ENCODE measurements at regions not wholly inside any gene's neighbourhood (a gene's known extent, or its start where the extent isn't known, plus 50 kb on each side); places are given as distances from the start of the nearest gene placed in this dataset.

- no peak overlapping the region for H3K4me3 ChIP-seq
- no peak overlapping the region for H3K27ac ChIP-seq
- H3K4me1 ChIP-seq, result no peaks in the 10 kb centered on the region
- H3K79me2 ChIP-seq (ENCODE audit: low read depth), result no peaks in the 10 kb centered on the region
- TF ChIP-seq EZH2phosphoT487 (IDR thresholded peaks at IDR 0.05), result no peak
- TF ChIP-seq, protein P1, sequence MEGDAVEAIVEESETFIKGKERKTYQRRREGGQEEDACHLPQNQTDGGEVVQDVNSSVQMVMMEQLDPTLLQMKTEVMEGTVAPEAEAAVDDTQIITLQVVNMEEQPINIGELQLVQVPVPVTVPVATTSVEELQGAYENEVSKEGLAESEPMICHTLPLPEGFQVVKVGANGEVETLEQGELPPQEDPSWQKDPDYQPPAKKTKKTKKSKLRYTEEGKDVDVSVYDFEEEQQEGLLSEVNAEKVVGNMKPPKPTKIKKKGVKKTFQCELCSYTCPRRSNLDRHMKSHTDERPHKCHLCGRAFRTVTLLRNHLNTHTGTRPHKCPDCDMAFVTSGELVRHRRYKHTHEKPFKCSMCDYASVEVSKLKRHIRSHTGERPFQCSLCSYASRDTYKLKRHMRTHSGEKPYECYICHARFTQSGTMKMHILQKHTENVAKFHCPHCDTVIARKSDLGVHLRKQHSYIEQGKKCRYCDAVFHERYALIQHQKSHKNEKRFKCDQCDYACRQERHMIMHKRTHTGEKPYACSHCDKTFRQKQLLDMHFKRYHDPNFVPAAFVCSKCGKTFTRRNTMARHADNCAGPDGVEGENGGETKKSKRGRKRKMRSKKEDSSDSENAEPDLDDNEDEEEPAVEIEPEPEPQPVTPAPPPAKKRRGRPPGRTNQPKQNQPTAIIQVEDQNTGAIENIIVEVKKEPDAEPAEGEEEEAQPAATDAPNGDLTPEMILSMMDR (IDR thresholded peaks at IDR 0.05), result no peak
- TF ChIP-seq EZH2 (IDR thresholded peaks at IDR 0.05), result no peak
- H3K4me1 Mint-ChIP-seq, result no peaks in the 10 kb centered on the region
- H3K4me2 ChIP-seq, result no peak overlapping the region
- no peak overlapping the region for H3K9ac ChIP-seq
- H3F3A ChIP-seq (ENCODE audit: low read depth), result no peaks in the 10 kb centered on the region
- no peaks in the 10 kb centered on the region for H3K36me3 ChIP-seq
- no peaks in the 10 kb centered on the region for H4K20me1 ChIP-seq (ENCODE audit: low read depth)
- no peak overlapping the region for H3K27ac Mint-ChIP-seq
- H3K4me3 Mint-ChIP-seq, result no peak overlapping the region
- H3K27me3 Mint-ChIP-seq (ENCODE audit: insufficient read depth, low read depth), result no peaks in the 10 kb centered on the region
- H3K36me3 Mint-ChIP-seq, result peaks cover 6% of the 10 kb centered on the region
- H3K9me3 ChIP-seq (ENCODE audit: low read depth), result no peaks in the 10 kb centered on the region
- H2AFZ ChIP-seq (replicated peaks), result no peak overlapping the region
- H3K27me3 ChIP-seq, result no peaks in the 10 kb centered on the region
- DNase-seq (ENCODE audit: low spot score), result no peak
- no peaks in the 10 kb centered on the region for H3K9me3 Mint-ChIP-seq
Observed at GRCh38 chr2:143964891-143965290, 555.0 kb downstream of the ZEB2 start.

- Histone ChIP-seq H3K4me2 (no peak overlapping the region), H3K9me3 (ENCODE audit: low read depth) (no peaks in the 10 kb centered on the region), H3K27ac (no peak overlapping the region), H3K9ac (no peak overlapping the region), H3K4me1 (peaks cover 9% of the 10 kb centered on the region), H2AFZ (replicated peaks) (no peak overlapping the region), H3K36me3 (no peaks in the 10 kb centered on the region), H3F3A (ENCODE audit: low read depth) (no peaks in the 10 kb centered on the region), H3K4me3 (no peak overlapping the region), H4K20me1 (ENCODE audit: low read depth) (no peaks in the 10 kb centered on the region), H3K27me3 (no peaks in the 10 kb centered on the region), H3K79me2 (ENCODE audit: low read depth) (no peaks in the 10 kb centered on the region)
- Mint-ChIP-seq H3K27ac (no peak overlapping the region), H3K27me3 (ENCODE audit: insufficient read depth, low read depth) (no peaks in the 10 kb centered on the region), H3K4me3 (no peak overlapping the region), H3K4me1 (peaks cover 4% of the 10 kb centered on the region), H3K36me3 (peaks cover 6% of the 10 kb centered on the region), H3K9me3 (no peaks in the 10 kb centered on the region)
- DNase-seq (ENCODE audit: low spot score), result no peak
- TF ChIP-seq EZH2 (IDR thresholded peaks at IDR 0.05), result no peak
- no peak for TF ChIP-seq EZH2phosphoT487 (IDR thresholded peaks at IDR 0.05)
- TF ChIP-seq, protein P1 (IDR thresholded peaks at IDR 0.05), result no peak
Observed at GRCh38 chr2:143960177-143960576, 559.7 kb downstream of the ZEB2 start.

GRCh38 chr2:143957321-143957720 is 562.6 kb downstream of the ZEB2 start:
- Histone ChIP-seq H4K20me1 (ENCODE audit: low read depth) (no peaks in the 10 kb centered on the region), H3F3A (ENCODE audit: low read depth) (no peaks in the 10 kb centered on the region), H2AFZ (replicated peaks) (no peak overlapping the region), H3K9me3 (ENCODE audit: low read depth) (no peaks in the 10 kb centered on the region), H3K27me3 (no peaks in the 10 kb centered on the region), H3K36me3 (no peaks in the 10 kb centered on the region), H3K4me3 (no peak overlapping the region), H3K79me2 (ENCODE audit: low read depth) (no peaks in the 10 kb centered on the region), H3K4me1 (peaks cover 18% of the 10 kb centered on the region), H3K4me2 (no peak overlapping the region), H3K9ac (no peak overlapping the region), H3K27ac (no peak overlapping the region)
- no peak overlapping the region for H3K4me3 Mint-ChIP-seq
- peaks cover 6% of the 10 kb centered on the region for H3K36me3 Mint-ChIP-seq
- no peaks in the 10 kb centered on the region for H3K27me3 Mint-ChIP-seq (ENCODE audit: insufficient read depth, low read depth)
- DNase-seq (ENCODE audit: low spot score), result no peak
- no peak overlapping the region for H3K27ac Mint-ChIP-seq
- no peaks in the 10 kb centered on the region for H3K9me3 Mint-ChIP-seq
- peaks cover 4% of the 10 kb centered on the region for H3K4me1 Mint-ChIP-seq
- no peak for TF ChIP-seq EZH2 (IDR thresholded peaks at IDR 0.05)
- TF ChIP-seq EZH2phosphoT487 (IDR thresholded peaks at IDR 0.05), result no peak
- TF ChIP-seq, protein P1 (IDR thresholded peaks at IDR 0.05), result no peak

Measured in neural progenitor cell (in vitro differentiated cells).